ENCODE measurements at regions not wholly inside any gene's neighbourhood (a gene's known extent, or its start where the extent isn't known, plus 50 kb on each side); places are given as distances from the start of the nearest gene placed in this dataset.
"Not testable (repeated sequence)": the region's sequence is repeated elsewhere in the genome, so short reads cannot be mapped to it uniquely, and the experiment has no call there.

- DNase-seq: no peak
Measured at GRCh38 chr15:60137711-60138396, 133.7 kb downstream of the FOXB1 start.

DNA sequence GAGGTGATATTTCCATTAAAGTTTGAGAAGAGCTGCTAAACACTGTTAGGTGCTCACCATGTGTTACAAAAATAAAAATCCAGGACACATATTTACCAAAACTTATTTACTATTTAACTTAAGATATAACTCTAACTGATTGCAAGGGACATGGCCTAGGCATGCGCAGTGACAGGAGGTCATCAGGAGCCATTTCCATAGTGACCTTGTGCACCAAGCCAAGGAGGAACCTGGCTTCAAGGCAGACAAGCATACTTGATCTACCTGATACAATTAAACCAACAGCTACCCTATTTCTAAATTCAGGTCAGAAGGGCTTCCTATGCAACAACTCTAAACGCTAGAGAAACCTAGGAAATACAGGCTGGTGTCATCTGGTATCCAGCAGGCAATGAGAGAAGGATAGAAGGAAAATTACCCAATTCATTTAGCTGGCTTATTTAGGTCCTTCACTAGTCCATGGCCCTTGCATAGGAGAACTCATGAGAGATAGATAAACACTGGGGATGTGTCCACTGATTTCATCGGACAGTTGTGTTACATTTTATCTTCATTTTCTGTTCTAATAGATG is 134.4 kb downstream of the FOXB1 start:
- no peak for DNase-seq

GRCh38 chr15:60152386-60152785 is 148.3 kb downstream of the FOXB1 start:
- DNase-seq: peak in 1 of 5 donors; percentile 42

GRCh38 chr15:60154764-60155325 is 150.7 kb downstream of the FOXB1 start:
- peak in 1 of 5 donors; percentile 34 for DNase-seq

DNA sequence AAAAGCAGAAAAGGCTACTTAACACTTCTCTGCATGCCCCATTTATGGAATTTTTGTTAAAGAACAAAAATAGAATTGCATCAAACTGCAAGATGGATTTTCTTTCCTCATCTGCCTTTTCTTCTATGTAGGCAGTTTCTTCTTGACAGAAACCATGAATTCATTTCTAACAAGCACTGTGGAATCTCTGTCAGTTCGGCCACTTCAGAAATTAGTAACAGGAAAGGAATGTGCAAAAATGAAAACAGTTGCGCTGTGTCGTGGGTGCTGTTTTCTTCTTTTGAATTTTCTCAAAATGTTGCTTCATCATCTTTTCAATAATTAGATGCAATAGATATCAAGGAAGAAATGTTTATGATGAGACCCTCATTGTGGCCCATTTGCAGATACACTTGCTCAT is 151.6 kb downstream of the FOXB1 start:
- DNase-seq: peak in 1 of 5 donors; percentile 74

DNA sequence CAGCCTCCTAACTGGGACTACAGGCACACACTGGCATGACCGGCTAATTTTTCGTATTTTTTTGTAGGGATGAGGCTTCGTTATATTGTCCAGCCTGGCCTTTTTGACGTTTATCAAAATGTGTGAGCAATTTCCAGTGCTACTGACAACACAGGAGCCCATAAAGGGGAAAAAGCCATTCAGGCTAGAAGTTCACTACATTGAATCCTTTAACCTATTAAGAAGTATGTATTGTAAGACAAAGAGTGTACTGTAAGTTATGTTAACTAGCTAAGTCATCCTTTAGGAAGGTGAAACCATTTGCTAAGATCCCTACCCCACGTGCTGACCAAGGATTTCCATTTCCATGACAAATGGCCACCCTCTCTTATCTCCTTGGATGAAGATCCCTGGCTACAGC is 156.8 kb downstream of the FOXB1 start:
- DNase-seq: no peak

DNA sequence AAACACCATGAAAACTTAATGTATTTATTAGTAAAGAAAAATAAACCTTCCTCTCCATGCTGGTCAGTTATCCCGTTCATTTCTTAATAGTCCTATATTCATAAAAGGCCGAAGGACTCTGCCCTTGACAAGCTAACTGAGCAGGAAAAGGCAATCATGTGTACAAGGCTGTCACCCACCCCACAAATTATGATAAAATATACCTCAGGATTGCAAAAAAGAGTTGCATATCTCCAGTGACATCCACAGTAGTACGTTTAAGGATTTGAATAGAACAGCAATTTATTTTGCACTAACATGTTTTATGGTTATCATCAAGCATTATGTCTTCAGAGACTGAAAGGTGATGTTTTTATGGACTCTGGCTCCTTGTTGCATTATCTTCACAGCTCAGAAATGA is 157.6 kb downstream of the FOXB1 start:
- DNase-seq: no peak

GRCh38 chr15:60162251-60162967 is 158.3 kb downstream of the FOXB1 start:
- no peak for DNase-seq

- no peak for DNase-seq
Measured at GRCh38 chr15:60162968-60163355, 158.9 kb downstream of the FOXB1 start.

DNA sequence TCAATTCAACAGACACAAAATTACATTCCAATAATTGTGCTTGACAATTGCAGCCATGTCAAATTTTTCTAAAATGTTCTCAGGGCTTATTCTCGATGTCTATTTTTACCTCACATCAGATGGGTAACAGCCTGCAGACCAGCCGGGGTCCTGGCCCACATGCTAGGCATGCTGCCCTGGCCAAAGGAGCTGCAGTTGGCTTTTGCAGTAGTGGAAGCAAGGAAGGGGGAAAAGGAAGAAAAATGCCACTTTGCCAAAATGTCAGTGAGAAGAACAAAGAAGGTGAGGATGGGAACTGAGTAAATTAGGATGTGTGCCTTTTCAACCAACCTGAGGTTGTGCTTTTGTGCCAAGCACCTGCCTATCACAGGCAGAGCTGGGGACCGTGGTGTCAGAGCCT is 161.0 kb downstream of the FOXB1 start:
- DNase-seq: no peak

- no peak for DNase-seq
Measured at GRCh38 chr15:60172143-60172542, 168.0 kb downstream of the FOXB1 start.

DNA sequence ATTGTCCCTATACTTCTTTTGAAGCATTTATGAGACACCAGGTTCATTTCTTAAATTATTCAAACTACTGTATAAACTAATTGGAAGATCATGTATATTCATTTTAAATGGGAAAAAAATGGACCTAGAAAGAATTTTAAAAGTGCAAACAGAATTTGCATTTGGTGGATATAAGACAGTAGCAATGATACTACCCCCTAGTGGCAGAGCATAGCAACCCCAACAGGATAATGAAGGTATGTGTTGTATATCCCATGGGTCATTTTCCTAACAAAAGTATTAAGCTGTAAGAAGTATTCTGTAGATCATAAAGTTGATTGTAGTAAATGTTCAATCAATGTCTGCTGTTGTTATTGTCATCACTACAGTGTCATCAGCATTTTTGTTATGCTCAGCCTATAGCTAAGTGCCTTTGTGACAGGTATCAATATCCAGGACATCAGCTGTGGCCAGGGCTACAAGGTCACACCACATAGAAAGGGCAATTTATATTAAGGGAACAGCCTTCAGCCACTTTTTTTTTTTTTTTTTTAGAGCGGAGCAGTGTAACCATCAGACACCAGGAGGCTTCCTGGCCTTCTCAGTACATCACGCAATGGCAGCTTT is 175.8 kb downstream of the FOXB1 start:
- DNase-seq: peak in 2 of 5 donors; percentile 24 to 56

- not testable (repeated sequence) for DNase-seq
Measured at GRCh38 chr15:60181957-60182356, 177.8 kb downstream of the FOXB1 start.

DNA sequence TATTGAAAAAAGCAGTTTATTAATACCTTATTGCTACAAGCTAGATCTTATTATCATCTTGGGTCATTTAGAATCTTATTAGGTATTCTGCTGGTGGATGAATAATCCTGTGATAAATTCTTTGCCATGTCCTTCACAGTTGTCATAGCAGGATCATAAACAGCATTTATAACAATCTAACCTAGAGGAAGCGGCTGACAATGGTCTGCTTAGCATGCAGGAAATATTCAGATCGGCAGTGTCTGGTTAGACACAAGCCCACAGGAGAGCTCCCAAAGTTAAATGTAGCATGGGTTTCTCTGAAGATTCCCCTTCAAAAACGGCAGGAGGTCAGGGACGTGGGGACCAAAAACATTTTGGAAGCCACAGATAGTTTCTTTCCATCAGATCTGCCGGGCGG is 179.3 kb downstream of the FOXB1 start:
- no peak for DNase-seq

DNA sequence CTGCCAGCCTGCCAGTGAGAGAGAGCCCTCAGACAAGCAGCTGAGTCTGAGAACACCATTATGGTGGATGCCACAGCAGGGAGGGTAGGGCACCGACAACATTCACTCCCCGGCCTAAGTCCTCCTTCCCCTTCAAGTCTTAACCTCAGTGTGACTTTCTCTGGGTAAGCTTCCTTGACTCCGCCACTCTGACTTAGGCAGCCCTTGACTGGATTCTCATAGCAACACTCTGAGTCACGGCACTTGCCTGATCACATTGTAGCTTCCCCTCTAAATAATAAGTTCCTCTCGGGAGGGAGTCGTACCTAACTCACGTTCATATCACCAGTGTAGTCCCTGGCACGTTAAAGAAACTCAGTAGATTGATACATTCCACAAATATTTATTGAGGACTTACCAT is 180.5 kb downstream of the FOXB1 start:
- DNase-seq: no peak

GRCh38 chr15:60191016-60191415 is 186.9 kb downstream of the FOXB1 start:
- DNase-seq: no peak

GRCh38 chr15:60191821-60192220 is 187.7 kb downstream of the FOXB1 start:
- no peak for DNase-seq

DNA sequence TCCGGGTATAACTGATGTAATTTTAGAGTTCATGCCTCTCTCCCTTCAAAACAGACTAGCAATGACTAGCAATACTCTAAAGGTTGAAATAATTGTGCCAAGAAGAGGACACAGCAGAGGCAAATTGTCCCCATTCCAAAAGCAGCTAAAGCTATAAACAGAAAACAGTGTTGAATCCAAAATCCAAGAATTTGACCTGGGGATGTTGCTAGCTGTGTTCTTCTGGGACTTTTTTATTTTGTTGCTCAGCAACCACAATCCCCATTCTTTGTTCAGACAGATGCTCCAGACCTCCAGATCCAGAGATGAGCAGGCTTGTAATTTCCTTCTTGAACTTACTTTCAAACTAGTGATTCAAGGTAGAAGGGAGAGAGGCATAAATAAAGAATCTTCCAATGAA is 191.5 kb downstream of the FOXB1 start:
- DNase-seq: no peak

DNA sequence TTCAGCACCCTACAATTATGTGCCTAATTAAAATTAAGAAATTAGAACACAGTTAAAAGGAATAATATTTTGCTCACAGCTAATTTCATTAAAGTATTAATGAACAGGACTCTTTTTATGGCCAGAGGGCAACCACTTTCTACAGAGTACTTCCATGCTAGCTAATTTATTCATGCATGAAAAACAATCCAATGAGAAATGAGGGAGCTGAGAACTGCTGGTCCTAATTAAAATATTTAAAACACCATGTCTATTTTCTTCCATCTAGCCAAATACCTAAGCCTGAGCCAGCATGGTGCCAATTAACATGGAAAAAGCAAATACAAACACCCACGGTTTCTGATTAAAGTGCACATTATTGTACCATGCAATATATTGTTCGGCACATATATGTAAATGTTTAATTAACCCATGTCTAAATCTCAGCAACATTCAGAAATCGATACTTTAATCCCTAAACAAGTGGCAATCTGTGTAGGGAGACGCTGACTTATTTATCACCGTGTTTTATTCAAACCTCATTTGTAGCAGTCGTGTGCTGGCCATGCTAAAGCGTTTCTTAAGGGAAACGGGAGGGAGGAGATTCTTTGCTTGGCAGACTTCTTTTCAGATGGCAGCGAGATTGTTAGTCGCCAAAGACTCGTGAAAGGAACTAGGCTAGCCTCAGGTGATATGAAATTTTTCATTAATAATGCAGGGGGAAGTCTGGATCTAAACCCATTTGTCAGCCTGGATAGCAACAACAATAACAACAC is 193.5 kb downstream of the ANXA2 start:
- no peak for DNase-seq

- no peak for DNase-seq
Measured at GRCh38 chr15:60208709-60209108, 189.1 kb downstream of the ANXA2 start.

- no peak for DNase-seq
Measured at GRCh38 chr15:60212536-60212935, 185.2 kb downstream of the ANXA2 start.

DNA sequence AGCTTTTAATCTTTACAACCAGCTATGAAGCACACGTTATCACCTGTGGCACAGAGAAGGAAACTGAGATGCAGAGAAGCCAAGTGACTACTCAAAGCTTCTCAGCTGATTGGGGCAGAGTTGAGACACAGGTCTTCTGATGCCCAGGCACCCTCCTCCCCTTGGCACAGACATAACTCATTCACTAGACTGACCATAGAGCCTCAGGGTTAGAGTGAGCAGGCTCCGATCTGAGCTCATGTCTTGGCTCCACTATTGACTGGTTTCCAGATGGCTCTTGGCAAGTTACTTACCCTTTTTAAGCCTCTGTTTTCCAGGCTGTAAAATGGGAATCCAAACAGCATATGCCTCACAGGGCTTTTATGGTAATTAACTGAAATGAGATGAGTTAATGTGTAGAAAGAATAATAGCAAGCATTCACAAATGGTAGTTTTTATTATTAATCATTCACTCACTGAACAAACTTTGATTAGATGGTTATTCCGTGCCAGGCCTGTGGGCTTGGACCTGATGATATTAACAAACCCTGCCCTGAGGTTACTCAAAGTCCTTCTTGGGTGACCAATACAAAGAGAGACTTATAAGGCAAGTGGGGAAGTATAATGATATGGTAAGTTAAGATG is 184.3 kb downstream of the ANXA2 start:
- DNase-seq: no peak

Data from T-helper 1 cell (primary cell).